NT2/D1 (cell line): ENCODE measurements at regions not wholly inside any gene's neighbourhood (a gene's known extent, or its start where the extent isn't known, plus 50 kb on each side); places are given as distances from the start of the nearest gene placed in this dataset.

Experiments used
- DNase-seq: peaks from one replicate; pipeline ENCODE4 v3.0.0-alpha.2; 2011; ENCODE audit warnings: low read depth, low spot score
- H3K27me3 ChIP-seq: 2 replicates; pipeline ENCODE4 v1.6.0; 2011; ENCODE audit warnings: mild to moderate bottlenecking; ENCODE audit not compliant: insufficient read length, insufficient read depth
- H3K36me3 ChIP-seq: 2 replicates; pipeline ENCODE4 v1.6.1; 2011; ENCODE audit warnings: mild to moderate bottlenecking, low read length, mixed read lengths; ENCODE audit not compliant: insufficient read depth, insufficient read length
- H3K4me1 ChIP-seq: 2 replicates; pipeline ENCODE4 v1.5.1; 2011; ENCODE audit not compliant: insufficient read depth, insufficient read length
- H3K4me3 ChIP-seq: 2 replicates; pipeline ENCODE4 v1.5.1; 2011; ENCODE audit warnings: low read depth; ENCODE audit not compliant: insufficient read length
- H3K9ac ChIP-seq: 2 replicates; pipeline ENCODE4 v1.6.0; 2011; ENCODE audit warnings: low read depth; ENCODE audit not compliant: insufficient read length
- H3K9me3 ChIP-seq: 2 replicates; pipeline ENCODE4 v1.5.1; 2011; ENCODE audit warnings: mild to moderate bottlenecking, low read length; ENCODE audit not compliant: insufficient read depth
- SUZ12 ChIP-seq: IDR thresholded peaks from 2 replicates; pipeline ENCODE4 v1.6.1; 2011; ENCODE audit not compliant: insufficient read length, insufficient read depth; ENCODE audit errors: extremely low read depth
- YY1 ChIP-seq: IDR thresholded peaks from 2 replicates; pipeline ENCODE4 v1.6.1; 2011; ENCODE audit not compliant: insufficient read length, insufficient read depth
- ZNF274 ChIP-seq: IDR thresholded peaks from 2 replicates; pipeline ENCODE4 v1.6.1; 2011; ENCODE audit warnings: mild to moderate bottlenecking, low read depth, low read length

- H3K4me3 ChIP-seq = no peak overlapping the region
- no peaks in the 10 kb centered on the region for H3K27me3 ChIP-seq
- no peaks in the 10 kb centered on the region for H3K36me3 ChIP-seq
- DNase-seq = no peak
- H3K9me3 ChIP-seq = no peaks in the 10 kb centered on the region; the same call in 1 of the 2 replicates
- TF ChIP-seq SUZ12 = no peak
- no peak for TF ChIP-seq YY1
- TF ChIP-seq ZNF274 = no peak
- no peaks in the 10 kb centered on the region for H3K4me1 ChIP-seq
- H3K9ac ChIP-seq = no peak overlapping the region
Measured at GRCh38 chr2:183283209-183283608, 159.0 kb downstream of the NUP35 start.

GRCh38 chr2:183284606-183285005 is 160.4 kb downstream of the NUP35 start:
- no peaks in the 10 kb centered on the region for H3K36me3 ChIP-seq
- no peak overlapping the region for H3K4me3 ChIP-seq
- H3K27me3 ChIP-seq = no peaks in the 10 kb centered on the region
- no peaks in the 10 kb centered on the region for H3K4me1 ChIP-seq
- no peak overlapping the region for H3K9ac ChIP-seq
- H3K9me3 ChIP-seq = no peaks in the 10 kb centered on the region; the same call in 1 of the 2 replicates
- no peak for TF ChIP-seq ZNF274
- TF ChIP-seq YY1 = no peak
- no peak for TF ChIP-seq SUZ12
- DNase-seq = no peak

DNA sequence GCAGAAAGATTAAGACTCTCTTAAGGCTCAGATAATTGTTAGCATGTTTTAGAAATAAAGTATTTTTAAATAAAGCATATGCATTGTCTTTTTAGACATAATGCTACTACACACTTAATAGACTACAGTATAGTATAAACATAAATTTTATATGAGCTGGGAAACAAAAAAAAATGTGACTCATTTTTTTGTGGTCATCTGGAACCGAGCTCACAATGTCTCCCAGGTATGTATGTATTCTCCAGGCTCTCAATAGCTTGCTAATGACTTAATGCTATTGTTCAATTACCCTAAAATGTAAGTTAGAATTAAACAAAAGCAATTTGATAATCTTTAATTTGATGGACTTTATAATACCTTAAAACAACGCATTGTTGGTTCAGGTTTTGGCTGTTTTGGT is 167.2 kb downstream of the NUP35 start:
- no peak for DNase-seq

GRCh38 chr2:183292028-183292427 is 167.8 kb downstream of the NUP35 start:
- Histone ChIP-seq H3K9me3 (no peaks in the 10 kb centered on the region), H3K4me1 (no peaks in the 10 kb centered on the region), H3K36me3 (no peaks in the 10 kb centered on the region), H3K9ac (no peak overlapping the region), H3K4me3 (no peak overlapping the region), H3K27me3 (no peaks in the 10 kb centered on the region)
- TF ChIP-seq ZNF274 (no peak), SUZ12 (no peak), YY1 (no peak)
- DNase-seq = peak; percentile 35

More for the DNA sequence above, 167.2 kb downstream of the NUP35 start:
- Histone ChIP-seq H3K27me3 (no peaks in the 10 kb centered on the region), H3K4me1 (no peaks in the 10 kb centered on the region), H3K36me3 (no peaks in the 10 kb centered on the region), H3K9me3 (no peaks in the 10 kb centered on the region), H3K4me3 (no peak overlapping the region), H3K9ac (no peak overlapping the region)
- TF ChIP-seq SUZ12 (no peak), YY1 (no peak), ZNF274 (no peak)

DNA sequence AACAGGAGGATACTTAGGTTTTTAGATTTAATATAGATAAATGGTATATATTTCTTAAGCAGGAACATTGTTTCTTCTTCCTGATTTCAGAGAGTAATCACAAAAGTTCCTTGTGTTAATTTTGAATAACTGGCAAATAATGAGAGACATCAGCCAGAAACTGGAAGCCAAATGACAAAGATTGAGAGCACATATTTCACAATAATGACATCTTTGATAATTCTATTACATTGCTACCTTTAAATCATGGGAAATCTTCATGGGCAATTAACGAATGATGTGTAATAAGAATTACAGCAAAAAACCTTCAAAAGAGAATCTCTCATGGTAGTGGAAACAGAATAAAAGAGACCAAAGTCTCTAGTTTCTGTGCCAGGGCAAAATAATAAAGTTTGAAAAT is 215.1 kb downstream of the NUP35 start:
- TF ChIP-seq ZNF274 (no peak), SUZ12 (no peak), YY1 (no peak)
- no peaks in the 10 kb centered on the region for H3K4me1 ChIP-seq

DNA sequence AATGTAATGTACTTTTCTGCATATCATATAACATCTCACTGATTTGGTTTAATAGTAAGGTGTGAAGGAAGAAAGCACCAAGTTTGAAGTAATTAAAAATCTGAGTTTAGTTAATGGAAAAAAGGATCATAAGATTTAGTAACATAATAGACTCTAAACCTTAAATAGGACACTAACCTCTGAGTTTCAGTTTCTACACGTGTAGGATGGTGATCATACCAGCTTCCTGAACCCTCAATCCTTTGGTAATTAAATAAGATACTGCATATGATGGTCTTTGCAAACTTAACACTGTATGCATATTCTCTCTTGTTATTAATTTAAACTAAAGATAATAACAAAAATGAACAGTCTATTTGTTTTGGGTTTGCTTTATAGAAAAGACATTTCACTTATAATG is 216.8 kb downstream of the NUP35 start:
- no peak overlapping the region for H3K4me3 ChIP-seq
- no peak overlapping the region for H3K9ac ChIP-seq
- H3K36me3 ChIP-seq = no peaks in the 10 kb centered on the region
- H3K27me3 ChIP-seq = no peaks in the 10 kb centered on the region
- TF ChIP-seq SUZ12 = no peak
- TF ChIP-seq ZNF274 = no peak
- TF ChIP-seq YY1 = no peak
- H3K9me3 ChIP-seq = peaks cover 8% of the 10 kb centered on the region; the same call in 1 of the 2 replicates
- H3K4me1 ChIP-seq = no peaks in the 10 kb centered on the region
- DNase-seq = no peak

More for the DNA sequence above, 215.1 kb downstream of the NUP35 start:
- Histone ChIP-seq H3K4me3 (no peak overlapping the region), H3K9me3 (peaks cover 8% of the 10 kb centered on the region; the same call in 1 of the 2 replicates), H3K9ac (no peak overlapping the region), H3K27me3 (no peaks in the 10 kb centered on the region), H3K36me3 (no peaks in the 10 kb centered on the region)
- DNase-seq = no peak

GRCh38 chr2:183347969-183348368 is 223.7 kb downstream of the NUP35 start:
- no peak overlapping the region for H3K4me3 ChIP-seq
- no peaks in the 10 kb centered on the region for H3K27me3 ChIP-seq
- H3K4me1 ChIP-seq = no peaks in the 10 kb centered on the region
- H3K9ac ChIP-seq = no peak overlapping the region
- DNase-seq = no peak
- H3K9me3 ChIP-seq = no peaks in the 10 kb centered on the region
- TF ChIP-seq SUZ12 = no peak
- no peak for TF ChIP-seq ZNF274
- no peak for TF ChIP-seq YY1
- H3K36me3 ChIP-seq = no peaks in the 10 kb centered on the region

DNA sequence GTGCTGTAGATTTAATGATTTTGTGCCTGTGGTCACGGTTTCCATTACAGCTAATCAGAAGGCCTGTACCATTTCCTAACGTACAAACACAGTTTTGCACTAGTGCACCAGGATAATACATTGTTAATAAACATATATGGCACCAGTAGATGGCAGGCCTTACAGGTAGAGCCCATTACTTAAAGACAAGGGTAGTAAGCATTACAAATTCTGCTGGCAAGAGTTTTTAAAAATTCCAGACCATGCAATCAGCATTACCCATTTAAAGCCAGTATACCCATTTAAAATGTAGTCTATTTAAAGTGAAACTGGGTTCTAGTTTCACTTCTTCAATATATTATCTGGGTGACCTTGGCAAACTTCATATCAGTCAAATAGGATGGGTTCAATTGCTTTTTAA is 224.2 kb downstream of the NUP35 start:
- no peak overlapping the region for H3K4me3 ChIP-seq
- no peak for DNase-seq
- H3K4me1 ChIP-seq = no peaks in the 10 kb centered on the region
- H3K9ac ChIP-seq = no peak overlapping the region
- H3K9me3 ChIP-seq = no peaks in the 10 kb centered on the region
- no peaks in the 10 kb centered on the region for H3K36me3 ChIP-seq
- no peak for TF ChIP-seq ZNF274
- no peak for TF ChIP-seq SUZ12
- TF ChIP-seq YY1 = no peak
- no peaks in the 10 kb centered on the region for H3K27me3 ChIP-seq
